Esophagus squamous epithelium (tissue), 4 donors: ENCODE measurements at regions not wholly inside any gene's neighbourhood (a gene's known extent, or its start where the extent isn't known, plus 50 kb on each side); places are given as distances from the start of the nearest gene placed in this dataset.

ENCODE experiments used
- CTCF ChIP-seq, 6 experiments: fragments of 450-650 bp in 4 of 6; fragments of 200-600 bp in 2 of 6; sonication (generic) in 2 of 6; IDR thresholded peaks; one replicate each; pipeline ENCODE4 v1.5.1; 2016 to 2019; ENCODE audit warnings: antibody characterized with exemption in 6 of 6, mild to moderate bottlenecking in 4 of 6, moderate library complexity in 4 of 6
- POLR2A ChIP-seq, 4 donors: fragments of 450-650 bp; IDR thresholded peaks; one replicate each; pipeline ENCODE4 v1.6.1; 2017; ENCODE audit warnings: antibody characterized with exemption in 4 of 4, mild to moderate bottlenecking in 4 of 4, moderate library complexity in 3 of 4

GRCh38 chr7:153537271-153537670 is 514.9 kb upstream of the DPP6 start:
- TF ChIP-seq POLR2A (IDR thresholded peaks at IDR 0.05) (no peak), CTCF (IDR thresholded peaks at IDR 0.05) (no peak)
